GM12875 (cell line): ENCODE measurements at regions not wholly inside any gene's neighbourhood (a gene's known extent, or its start where the extent isn't known, plus 50 kb on each side); places are given as distances from the start of the nearest gene placed in this dataset.
"Not testable (repeated sequence)": the region's sequence is repeated elsewhere in the genome, so short reads cannot be mapped to it uniquely, and the experiment has no call there.

ENCODE experiments used
- H3K4me3 ChIP-seq: one replicate; pipeline ENCODE4 v1.5.1; 2011; ENCODE audit warnings: low read depth, low read length, control low read depth
- TF ChIP-seq, protein P1 (sequence below): IDR thresholded peaks from 2 replicates; pipeline ENCODE4 v1.5.1; 2011; ENCODE audit warnings: low read depth, mild to moderate bottlenecking, control low read depth, inconsistent platforms, low read length, moderate library complexity, borderline replicate concordance; ENCODE audit not compliant: insufficient read depth

- TF ChIP-seq, protein P1, sequence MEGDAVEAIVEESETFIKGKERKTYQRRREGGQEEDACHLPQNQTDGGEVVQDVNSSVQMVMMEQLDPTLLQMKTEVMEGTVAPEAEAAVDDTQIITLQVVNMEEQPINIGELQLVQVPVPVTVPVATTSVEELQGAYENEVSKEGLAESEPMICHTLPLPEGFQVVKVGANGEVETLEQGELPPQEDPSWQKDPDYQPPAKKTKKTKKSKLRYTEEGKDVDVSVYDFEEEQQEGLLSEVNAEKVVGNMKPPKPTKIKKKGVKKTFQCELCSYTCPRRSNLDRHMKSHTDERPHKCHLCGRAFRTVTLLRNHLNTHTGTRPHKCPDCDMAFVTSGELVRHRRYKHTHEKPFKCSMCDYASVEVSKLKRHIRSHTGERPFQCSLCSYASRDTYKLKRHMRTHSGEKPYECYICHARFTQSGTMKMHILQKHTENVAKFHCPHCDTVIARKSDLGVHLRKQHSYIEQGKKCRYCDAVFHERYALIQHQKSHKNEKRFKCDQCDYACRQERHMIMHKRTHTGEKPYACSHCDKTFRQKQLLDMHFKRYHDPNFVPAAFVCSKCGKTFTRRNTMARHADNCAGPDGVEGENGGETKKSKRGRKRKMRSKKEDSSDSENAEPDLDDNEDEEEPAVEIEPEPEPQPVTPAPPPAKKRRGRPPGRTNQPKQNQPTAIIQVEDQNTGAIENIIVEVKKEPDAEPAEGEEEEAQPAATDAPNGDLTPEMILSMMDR: no peak
- H3K4me3 ChIP-seq: no peak overlapping the region
Observed at GRCh38 chr3:176628101-176628639, 569.1 kb downstream of the TBL1XR1 start.

DNA sequence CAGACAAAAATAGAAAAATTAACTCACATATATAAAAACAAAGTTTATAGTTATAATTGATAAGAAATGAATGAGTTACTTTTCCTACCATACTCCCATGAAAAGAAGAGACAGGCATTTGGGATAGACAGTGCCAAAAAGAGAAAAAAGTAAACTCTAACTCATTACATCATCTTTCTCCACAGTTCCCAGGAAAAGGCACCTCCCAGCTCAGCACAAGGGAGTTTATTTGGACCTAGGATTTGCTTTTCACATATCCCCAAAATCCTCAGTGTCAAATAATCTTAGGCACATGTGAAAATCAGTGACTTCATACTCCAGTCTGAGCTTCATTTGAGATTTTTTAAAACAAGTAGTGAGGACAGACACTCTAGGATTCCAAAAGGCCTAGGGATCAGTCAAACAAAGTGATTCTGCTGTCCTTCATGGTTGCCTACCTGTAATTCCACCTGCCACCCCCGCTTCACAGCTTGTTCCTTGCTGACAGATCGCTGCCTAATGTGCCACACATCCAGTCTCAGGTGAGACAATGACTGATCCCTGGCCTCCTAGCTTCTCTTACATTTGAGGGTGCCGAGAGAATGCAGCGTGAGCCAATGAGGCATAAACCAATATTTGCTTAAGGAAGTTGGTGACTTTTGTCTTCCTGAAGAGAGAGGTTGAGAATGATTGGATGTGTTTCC, 573.7 kb downstream of the TBL1XR1 start:
- no peak overlapping the region for H3K4me3 ChIP-seq
- TF ChIP-seq, protein P1: no peak

- H3K4me3 ChIP-seq: no peak overlapping the region
- TF ChIP-seq, protein P1: no peak
Observed at GRCh38 chr3:176619833-176620232, 577.4 kb downstream of the TBL1XR1 start.

GRCh38 chr3:176615826-176616225, 581.5 kb downstream of the TBL1XR1 start:
- TF ChIP-seq, protein P1: no peak
- no peak overlapping the region for H3K4me3 ChIP-seq

DNA sequence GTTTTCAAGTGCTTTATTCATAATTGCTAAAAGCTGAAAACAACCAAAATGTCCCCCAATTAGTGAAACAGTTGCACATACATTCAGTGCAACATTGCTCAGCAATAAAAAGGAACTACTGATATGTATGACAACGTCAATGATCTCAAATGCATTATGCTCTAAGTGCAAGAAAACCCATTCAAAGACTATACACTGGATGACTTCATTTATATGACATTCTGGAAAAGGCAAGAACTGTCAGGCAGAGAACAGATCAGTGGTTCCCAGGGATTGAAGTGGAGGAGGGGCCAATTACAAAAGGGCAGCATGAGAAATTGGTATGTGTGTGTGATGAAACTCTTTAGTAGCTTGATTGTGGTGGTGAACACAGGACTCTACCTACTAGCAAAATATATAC, 585.6 kb downstream of the TBL1XR1 start:
- TF ChIP-seq, protein P1: no peak
- H3K4me3 ChIP-seq: no peak overlapping the region

GRCh38 chr3:176609361-176609760, 587.9 kb downstream of the TBL1XR1 start:
- H3K4me3 ChIP-seq: no peak overlapping the region
- TF ChIP-seq, protein P1: no peak

- H3K4me3 ChIP-seq: not testable (repeated sequence)
Observed at GRCh38 chr3:176605553-176605952, 591.7 kb downstream of the TBL1XR1 start.
